Heart left ventricle (tissue), 16 donors: ENCODE measurements at regions not wholly inside any gene's neighbourhood (a gene's known extent, or its start where the extent isn't known, plus 50 kb on each side); places are given as distances from the start of the nearest gene placed in this dataset.
"Not testable (repeated sequence)": the region's sequence is repeated elsewhere in the genome, so short reads cannot be mapped to it uniquely, and the experiment has no call there.

Experiments
- ATAC-seq, 4 donors: fragments of 200-7000 bp; cut with Tn5 transposase; one replicate each; pipeline ENCODE4 v1.9.1; 2020 to 2022; ENCODE audit warnings: moderate library complexity in 4 of 4, mild to moderate bottlenecking in 3 of 4, moderate number of reproducible peaks in 1 of 4
- DNase-seq, 5 donors: peaks; one replicate each; pipeline ENCODE4 v3.0.0-alpha.2; 2020
- H3K27ac ChIP-seq, 12 donors: fragments of 200-600 bp; sonication (generic) in 4 of 12; one replicate each; pipeline versions ENCODE4 v1.5.0 to v1.8.0; 2016 to 2022; ENCODE audit warnings: mild to moderate bottlenecking in 2 of 12
- H3K27me3 ChIP-seq, 9 donors: fragments of 200-600 bp; sonication (generic) in 2 of 9; one replicate each; pipeline versions ENCODE4 v1.5.1 to v1.8.0; 2016 to 2022; ENCODE audit warnings: mild to moderate bottlenecking in 3 of 9
- H3K36me3 ChIP-seq, 9 donors: fragments of 200-600 bp; sonication (generic) in 2 of 9; one replicate each; pipeline versions ENCODE4 v1.5.0 to v1.8.0; 2018 to 2022; ENCODE audit warnings: mild to moderate bottlenecking in 2 of 9
- H3K4me1 ChIP-seq, 12 donors: fragments of 200-600 bp; sonication (generic) in 4 of 12; one replicate each; pipeline versions ENCODE4 v1.5.0 to v1.8.0; 2016 to 2022; ENCODE audit warnings: mild to moderate bottlenecking in 3 of 12
- H3K4me3 ChIP-seq, 12 donors: fragments of 200-600 bp; sonication (generic) in 4 of 12; one replicate each; pipeline versions ENCODE4 v1.5.0 to v1.8.0; 2017 to 2022; ENCODE audit warnings: mild to moderate bottlenecking in 9 of 12, moderate library complexity in 4 of 12
- H3K9me3 ChIP-seq, 12 donors: fragments of 200-600 bp; sonication (generic) in 4 of 12; one replicate each; pipeline versions ENCODE4 v1.5.0 to v1.8.0; 2016 to 2022; ENCODE audit warnings: mild to moderate bottlenecking in 1 of 12
- POLR2A ChIP-seq, 2 donors: fragments of 450-650 bp; IDR thresholded peaks; one replicate each; pipeline ENCODE4 v1.6.1; 2017; ENCODE audit warnings: antibody characterized with exemption in 2 of 2, mild to moderate bottlenecking in 2 of 2, moderate library complexity in 2 of 2
- WGBS, 4 donors: extraction: QIAGEN DNeasy Blood & Tissue Kit in 2 of 4; methylation state at CpG; one replicate each; pipeline versions ENCODE4 v1.1.5 to v1.1.7; 2013 to 2018; 5-methylcytosine and 5-hydroxymethylcytosine counted together
- intact Hi-C, 10 donors: fragments of 100-400 bp; cut with DNase I; formaldehyde crosslinking; loops; one replicate each; pipeline versions ENCODE4 v1.11.1 to v1.14.2; 2022
- TF ChIP-seq, protein P1 (sequence below), 12 donors: fragments of 200-600 bp; sonication (generic) in 4 of 12; IDR thresholded peaks; one replicate each; pipeline versions ENCODE4 v1.5.0 to v1.8.0; 2018 to 2022; ENCODE audit warnings: antibody characterized with exemption in 12 of 12, mild to moderate bottlenecking in 5 of 12
- donor health status: ischemic (EF 13 %, LVEDD 7.1; RV severe dilation, severe dysfunction).
- donor health status: healthy with polysubstance abuse.
- donor health status: DM: no; HTN: yes; CAD: no.
- donor health status: DM: no; HTN: no; CAD: no.
- donor health status: ischemic (EF 25% LVEDD 6.9; RV normal size, moderate dysfunction).
- donor health status: ischemic (EF 25% LVEDD 5.7; RV mildly dilated, moderate dysfunction).
- donor health status: healthy.
- donor health status: DM: yes; HTN: yes; CAD: no.
- donor health status: ischemic (EF 35%, LVEDD 5.7; RV mildly dilated, moderate dysfunction).
- donor health status: nonischemic (EF 11% LVEDD 7.7; RV severe dilation, severe dysfunction).
- donor health status: DM: yes; HTN: yes; CAD: no.
- donor health status: PGD.
- donor health status: ischemic (EF 29% LVEDD 5.4; RV normal size, mild dysfunction).
- donor health status: nonischemic (EF 23%, LVEDD 6.1; RV moderate dilation, normal function).

DNA sequence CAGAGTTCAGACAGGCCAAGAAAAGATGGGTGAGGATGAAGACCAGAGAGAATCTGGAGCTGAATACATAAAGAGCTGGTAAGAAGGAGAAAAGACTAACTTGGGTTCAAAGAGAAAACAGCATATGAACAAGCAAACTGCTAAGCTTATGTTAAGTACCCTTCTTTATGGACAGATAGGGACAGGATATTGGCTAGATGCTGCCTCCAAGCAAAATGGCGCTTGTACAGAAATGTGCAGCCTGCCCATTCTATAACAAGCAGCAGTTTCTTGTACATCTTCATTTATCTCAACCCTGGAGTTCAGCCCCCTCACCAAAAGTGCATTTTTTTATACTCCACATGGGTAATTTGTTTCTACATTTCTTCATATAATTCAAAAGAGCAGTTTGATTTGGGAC lies 184.5 kb downstream of the RMST start:
- H3K27me3 ChIP-seq, result no peaks in the 10 kb centered on the region
- H3K4me1 ChIP-seq, result no peaks in the 10 kb centered on the region
- H3K27ac ChIP-seq, result no peak overlapping the region
- WGBS, 4 donors, result 84 to 100% (median 89%) methylated on average over 1 of the region's 1 CpG
- H3K4me3 ChIP-seq, result no peak overlapping the region
- ATAC-seq (no peak), DNase-seq (no peak)
- intact Hi-C loops, result no loop called here
- no peak for TF ChIP-seq POLR2A (IDR thresholded peaks at IDR 0.05)
- TF ChIP-seq, protein P1, sequence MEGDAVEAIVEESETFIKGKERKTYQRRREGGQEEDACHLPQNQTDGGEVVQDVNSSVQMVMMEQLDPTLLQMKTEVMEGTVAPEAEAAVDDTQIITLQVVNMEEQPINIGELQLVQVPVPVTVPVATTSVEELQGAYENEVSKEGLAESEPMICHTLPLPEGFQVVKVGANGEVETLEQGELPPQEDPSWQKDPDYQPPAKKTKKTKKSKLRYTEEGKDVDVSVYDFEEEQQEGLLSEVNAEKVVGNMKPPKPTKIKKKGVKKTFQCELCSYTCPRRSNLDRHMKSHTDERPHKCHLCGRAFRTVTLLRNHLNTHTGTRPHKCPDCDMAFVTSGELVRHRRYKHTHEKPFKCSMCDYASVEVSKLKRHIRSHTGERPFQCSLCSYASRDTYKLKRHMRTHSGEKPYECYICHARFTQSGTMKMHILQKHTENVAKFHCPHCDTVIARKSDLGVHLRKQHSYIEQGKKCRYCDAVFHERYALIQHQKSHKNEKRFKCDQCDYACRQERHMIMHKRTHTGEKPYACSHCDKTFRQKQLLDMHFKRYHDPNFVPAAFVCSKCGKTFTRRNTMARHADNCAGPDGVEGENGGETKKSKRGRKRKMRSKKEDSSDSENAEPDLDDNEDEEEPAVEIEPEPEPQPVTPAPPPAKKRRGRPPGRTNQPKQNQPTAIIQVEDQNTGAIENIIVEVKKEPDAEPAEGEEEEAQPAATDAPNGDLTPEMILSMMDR (IDR thresholded peaks at IDR 0.05), result no peak
- peaks cover 0 to 3% (median 0%) of the 10 kb centered on the region in 12 donors for H3K9me3 ChIP-seq
- H3K36me3 ChIP-seq, result no peaks in the 10 kb centered on the region

DNA sequence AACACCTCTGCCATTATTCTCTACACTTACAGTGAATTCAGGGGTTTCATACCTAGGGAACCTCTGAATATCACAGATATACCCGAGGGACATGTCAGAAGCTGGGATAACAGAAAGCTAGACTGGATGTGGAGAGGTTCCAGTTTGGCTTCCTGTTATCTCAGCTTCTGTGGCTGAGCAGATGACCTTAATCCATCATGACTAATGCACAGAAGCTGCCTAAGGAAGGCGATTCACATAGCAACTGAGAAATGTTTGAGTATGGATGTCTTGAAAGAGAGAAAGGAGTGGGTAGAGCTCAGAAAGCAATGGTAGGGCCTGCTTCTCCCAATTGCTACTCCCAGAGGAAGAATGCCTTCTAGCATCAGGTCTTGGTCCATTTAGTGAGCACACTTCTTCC lies 187.6 kb downstream of the RMST start:
- no peaks in the 10 kb centered on the region for H3K4me1 ChIP-seq
- ATAC-seq (no peak), DNase-seq (no peak)
- WGBS, 4 donors, result 47 to 68% (median 58%) methylated on average over 2 of the region's 2 CpGs
- peaks cover 0 to 3% (median 0%) of the 10 kb centered on the region in 12 donors for H3K9me3 ChIP-seq
- no peak overlapping the region for H3K4me3 ChIP-seq
- no peaks in the 10 kb centered on the region for H3K27me3 ChIP-seq
- TF ChIP-seq, protein P1 (IDR thresholded peaks at IDR 0.05), result no peak
- TF ChIP-seq POLR2A (IDR thresholded peaks at IDR 0.05), result no peak
- no peak overlapping the region for H3K27ac ChIP-seq
- H3K36me3 ChIP-seq, result no peaks in the 10 kb centered on the region
- intact Hi-C loops, result no loop called here

DNA sequence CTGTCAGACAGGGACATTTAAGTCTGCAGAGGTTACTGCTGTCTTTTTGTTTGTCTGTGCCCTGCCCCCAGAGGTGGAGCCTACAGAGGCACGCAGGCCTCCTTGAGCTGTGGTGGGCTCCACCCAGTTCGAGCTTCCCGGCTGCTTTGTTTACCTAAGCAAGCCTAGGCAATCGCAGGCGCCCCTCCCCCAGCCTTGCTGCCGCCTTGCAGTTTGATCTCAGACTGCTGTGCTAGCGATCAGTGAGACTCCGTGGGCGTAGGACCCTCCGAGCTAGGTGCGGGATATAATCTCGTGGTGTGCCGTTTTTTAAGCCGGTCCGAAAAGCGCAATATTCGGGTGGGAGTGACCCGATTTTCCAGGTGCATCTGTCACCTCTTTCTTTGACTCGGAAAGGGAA lies 193.9 kb downstream of the RMST start:
- WGBS, 4 donors, result 85 to 93% (median 89%) methylated on average over 13 to 19 of the region's 19 CpGs
- H3K36me3 ChIP-seq, H3K27ac ChIP-seq, intact Hi-C loops, ATAC-seq, H3K4me1 ChIP-seq, H3K27me3 ChIP-seq, DNase-seq, H3K9me3 ChIP-seq, H3K4me3 ChIP-seq: not testable (repeated sequence)

DNA sequence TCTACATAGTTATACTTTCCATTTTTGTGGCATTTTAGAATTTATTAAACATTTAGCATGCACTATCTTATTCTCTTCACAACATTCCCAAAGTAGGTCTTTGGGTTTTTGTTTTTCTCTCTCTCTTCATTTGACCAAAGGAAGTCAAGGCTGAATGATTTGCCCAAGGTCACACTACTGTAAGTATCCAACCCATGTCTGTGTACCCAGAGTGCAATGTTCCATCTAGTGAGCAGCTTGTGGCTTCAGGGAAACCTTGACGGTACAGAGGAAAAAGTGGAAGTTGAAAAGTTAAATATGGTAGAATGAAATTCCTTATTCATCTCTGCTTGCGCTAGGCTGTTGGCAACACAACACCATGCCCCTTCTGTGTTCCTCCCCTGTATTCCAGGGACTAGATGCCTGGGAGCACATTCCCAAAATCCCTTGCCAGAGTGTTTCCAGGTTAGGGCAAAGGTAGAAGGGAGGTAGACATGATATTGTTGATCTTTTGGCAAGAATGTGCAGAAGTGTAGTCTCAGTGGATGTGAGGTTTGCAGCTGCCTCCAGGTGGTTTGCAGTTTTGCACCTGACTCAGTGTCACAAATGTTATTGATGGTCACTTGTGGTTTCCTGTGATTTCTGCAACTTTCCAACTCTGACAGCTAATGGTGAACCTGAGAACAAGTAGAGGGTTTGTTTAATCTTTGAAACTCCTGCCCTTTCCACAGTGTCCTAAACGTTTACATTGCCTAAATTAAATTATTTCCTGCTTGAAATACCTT lies 196.7 kb downstream of the RMST start:
- peaks cover 0 to 5% (median 0%) of the 10 kb centered on the region in 12 donors for H3K9me3 ChIP-seq
- ATAC-seq (no peak), DNase-seq (no peak)
- intact Hi-C loops, result no loop called here
- H3K27ac ChIP-seq, result no peak overlapping the region
- TF ChIP-seq, protein P1 (IDR thresholded peaks at IDR 0.05), result no peak
- no peak for TF ChIP-seq POLR2A (IDR thresholded peaks at IDR 0.05)
- no peaks in the 10 kb centered on the region for H3K36me3 ChIP-seq
- WGBS, 4 donors, result 38 to 72% (median 54%) methylated on average over 3 of the region's 3 CpGs
- no peak overlapping the region for H3K4me3 ChIP-seq
- H3K4me1 ChIP-seq, result no peaks in the 10 kb centered on the region
- no peaks in the 10 kb centered on the region for H3K27me3 ChIP-seq

DNA sequence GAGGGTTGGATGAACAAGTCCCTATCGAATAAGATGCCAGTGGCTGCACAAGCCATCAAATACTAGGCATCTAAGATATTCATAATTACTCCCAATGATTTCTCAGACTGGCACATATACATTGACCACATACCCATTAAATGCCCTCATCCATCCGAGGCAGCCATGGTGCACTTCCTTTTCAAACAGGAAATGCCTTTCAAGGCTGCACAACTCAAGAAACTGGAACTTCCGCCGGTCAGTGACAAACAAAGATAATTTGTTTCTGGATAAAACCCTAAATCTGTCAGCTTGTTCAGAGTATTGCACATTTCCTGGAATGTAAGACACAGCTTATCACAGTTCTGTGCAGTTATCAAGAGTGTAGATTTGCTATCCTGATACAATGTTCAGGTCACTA lies 203.7 kb downstream of the RMST start:
- H3K9me3 ChIP-seq, result no peaks in the 10 kb centered on the region
- no peak for TF ChIP-seq POLR2A (IDR thresholded peaks at IDR 0.05)
- TF ChIP-seq, protein P1 (IDR thresholded peaks at IDR 0.05), result no peak
- no peak overlapping the region for H3K27ac ChIP-seq
- intact Hi-C loops, result no loop called here
- DNase-seq, result no peak
- no peaks in the 10 kb centered on the region for H3K4me1 ChIP-seq
- H3K36me3 ChIP-seq, result no peaks in the 10 kb centered on the region
- H3K27me3 ChIP-seq, result no peaks in the 10 kb centered on the region
- 44 to 50% (median 46%) methylated on average over 4 of the region's 4 CpGs for WGBS, 4 donors
- no peak overlapping the region for H3K4me3 ChIP-seq
- no peak for ATAC-seq
